K562 (cell line): ENCODE measurements at regions not wholly inside any gene's neighbourhood (a gene's known extent, or its start where the extent isn't known, plus 50 kb on each side); places are given as distances from the start of the nearest gene placed in this dataset.

Experiments used
- ATAC-seq: fragments of 200-7000 bp; cut with Tn5 transposase; 3 replicates; pipeline ENCODE4 v1.9.1; 2020; ENCODE audit warnings: moderate library complexity
- BruUV-seq: library from RNA; stranded (reverse); fragments of 400-500 nt; replicated peaks from 2 replicates; lab custom pipeline; 2021; lab: Mats Ljungman, UMichigan
- CTCF ChIA-PET: fragments of 300-600 bp; formaldehyde crosslinking; extraction: SDS; loops from one replicate; lab custom pipeline; 2021; ENCODE audit warnings: low intra/inter-chr PET ratio; lab: Yijun Ruan, JAX
- POLR2A ChIA-PET: fragments of 300-600, 350-650 bp; sonication (Branson Sonifier 250); formaldehyde crosslinking; extraction: SDS; loops from one replicate; lab custom pipeline; 2021; ENCODE audit warnings: antibody characterized with exemption, inconsistent platforms; lab: Yijun Ruan, JAX
- DNase-seq, 4 experiments: peaks; one replicate each; pipeline versions ENCODE4 v3.0.0 to v3.0.0-alpha.2; 2011 to 2018; ENCODE audit warnings: low spot score in 3 of 4, mixed read lengths in 3 of 4; ENCODE audit errors: extremely low read depth in 1 of 4
- FAIRE-seq: peaks from 2 replicates; lab custom pipeline; 2011; peaks lifted over from hg19 to GRCh38; lab: Jason Lieb, UNC
- H2AFZ ChIP-seq: 2 replicates; pipeline ENCODE4 v1.6.0; 2011; ENCODE audit warnings: low read depth, low read length, control low read depth, inconsistent platforms
- H3K27ac ChIP-seq: fragments of 200-600 bp; 3 replicates; pipeline ENCODE4 v1.8.0; 2011; ENCODE audit warnings: low read depth, mild to moderate bottlenecking, control low read depth, inconsistent platforms, low read length, moderate library complexity, mixed read lengths; ENCODE audit errors: extremely low read depth
- H3K27me3 ChIP-seq, 2 experiments: fragments of 300-600 bp in 1 of 2; 2 replicates in 1 of 2; 3 replicates in 1 of 2; pipeline versions ENCODE4 v1.6.0 to v1.8.0; 2011; ENCODE audit warnings: inconsistent platforms in 2 of 2, low read length in 2 of 2, mild to moderate bottlenecking in 1 of 2, mixed read lengths in 1 of 2, moderate library complexity in 1 of 2; ENCODE audit not compliant: control insufficient read depth in 2 of 2, insufficient read depth in 2 of 2
- H3K36me3 ChIP-seq: fragments of 300-600 bp; 3 replicates; pipeline ENCODE4 v1.8.0; 2011; ENCODE audit warnings: mild to moderate bottlenecking, low read length, inconsistent platforms; ENCODE audit not compliant: control insufficient read depth, insufficient read depth
- H3K4me1 ChIP-seq, 2 experiments: fragments of 200-600 bp in 1 of 2; replicated peaks in 1 of 2; 2 replicates in 1 of 2; 3 replicates in 1 of 2; pipeline versions ENCODE4 v1.5.1 to v1.8.0; 2011; ENCODE audit warnings: inconsistent platforms in 2 of 2, low read length in 2 of 2, mild to moderate bottlenecking in 1 of 2, mixed read lengths in 1 of 2, moderate library complexity in 1 of 2; ENCODE audit not compliant: control insufficient read depth in 2 of 2, insufficient read depth in 2 of 2
- H3K4me2 ChIP-seq: 2 replicates; pipeline ENCODE4 v1.6.1; 2011; ENCODE audit warnings: low read length, control low read depth, inconsistent platforms, mixed read lengths; ENCODE audit not compliant: insufficient read depth
- H3K4me3 ChIP-seq: fragments of 200-600 bp; sonication (generic), shearing (Covaris generic); 2 replicates; pipeline ENCODE4 v1.5.1; 2016; ENCODE audit warnings: control low read depth, inconsistent platforms
- H3K79me2 ChIP-seq: fragments of 200-600 bp; 3 replicates; pipeline ENCODE4 v1.8.0; 2011; ENCODE audit warnings: low read length, inconsistent platforms; ENCODE audit not compliant: control insufficient read depth, insufficient read depth
- H3K9ac ChIP-seq, 2 experiments: 2 replicates each; pipeline versions ENCODE4 v1.6.0 to v1.6.1; 2011; ENCODE audit warnings: low read depth in 2 of 2, low read length in 2 of 2, control low read depth in 1 of 2, inconsistent platforms in 1 of 2, mild to moderate bottlenecking in 1 of 2, mixed read lengths in 1 of 2; ENCODE audit not compliant: insufficient read depth in 1 of 2
- H3K9me1 ChIP-seq: one replicate; pipeline ENCODE4 v1.6.0; 2011; ENCODE audit warnings: inconsistent platforms, mild to moderate bottlenecking, low read length, moderate library complexity; ENCODE audit not compliant: control insufficient read depth, insufficient read depth
- H3K9me3 ChIP-seq: replicated peaks from 2 replicates; pipeline ENCODE4 v1.5.1; 2011; ENCODE audit warnings: low read depth, low read length, inconsistent platforms; ENCODE audit not compliant: control insufficient read depth, insufficient read depth
- H4K20me1 ChIP-seq: replicated peaks from 2 replicates; pipeline ENCODE4 v1.6.1; 2011; ENCODE audit warnings: low read length, inconsistent platforms, mixed read lengths; ENCODE audit not compliant: control insufficient read depth, insufficient read depth
- GTF2F1 ChIP-seq: IDR thresholded peaks from 2 replicates; pipeline ENCODE4 v1.6.1; 2011; ENCODE audit warnings: low read depth, low read length, improper control_type of control experiment
- HMGXB4 ChIP-seq: sonication (generic); formaldehyde crosslinking; IDR thresholded peaks from 2 replicates; pipeline ENCODE4 v1.8.1; 2023; ENCODE audit warnings: mild to moderate bottlenecking, missing genetic modification reagents
- KDM2B ChIP-seq: fragments of 250-450 bp; sonication (Bioruptor Pico); IDR thresholded peaks from 2 replicates; pipeline ENCODE4 v1.8.0; 2021; ENCODE audit warnings: mild to moderate bottlenecking, moderate library complexity
- KLF6 ChIP-seq: fragments of 250-450 bp; sonication (Bioruptor Pico); IDR thresholded peaks from 2 replicates; pipeline ENCODE4 v1.4.0; 2020; ENCODE audit warnings: mild to moderate bottlenecking, moderate library complexity, borderline replicate concordance
- NFIC ChIP-seq: fragments of 450-650 bp; IDR thresholded peaks from 2 replicates; pipeline ENCODE4 v1.6.1; 2017; ENCODE audit warnings: mild to moderate bottlenecking, inconsistent platforms
- POLR2A ChIP-seq: fragments of 450-650 bp; conservative IDR thresholded peaks from 2 replicates; pipeline ENCODE4 v1.6.1; 2016
- PPARD ChIP-seq: fragments of 250-450 bp; sonication (Bioruptor Pico); IDR thresholded peaks from 2 replicates; pipeline ENCODE4 v1.8.0; 2022; ENCODE audit warnings: inconsistent platforms, mild to moderate bottlenecking, moderate library complexity
- SNIP1 ChIP-seq: fragments of 450-650 bp; IDR thresholded peaks from 2 replicates; pipeline ENCODE4 v1.7.1; 2017; ENCODE audit warnings: low read depth, mild to moderate bottlenecking
- SUPT5H ChIP-seq: fragments of 450-650 bp; IDR thresholded peaks from 2 replicates; pipeline ENCODE4 v1.6.1; 2016
- THAP7 ChIP-seq: fragments of 250-450 bp; sonication (Bioruptor Pico); IDR thresholded peaks from 2 replicates; pipeline ENCODE4 v1.5.0; 2021
- ZBTB34 ChIP-seq: fragments of 250-450 bp; sonication (Bioruptor Pico); IDR thresholded peaks from 2 replicates; pipeline ENCODE4 v1.8.0; 2021; ENCODE audit warnings: mild to moderate bottlenecking, moderate library complexity
- ZC3H11A ChIP-seq: IDR thresholded peaks from 2 replicates; pipeline ENCODE4 v1.6.1; 2012; ENCODE audit warnings: low read depth, low read length, improper control_type of control experiment
- ZNF354B ChIP-seq: fragments of 250-450 bp; sonication (Bioruptor Pico); IDR thresholded peaks from 2 replicates; pipeline ENCODE4 v1.4.0; 2020
- ZNF551 ChIP-seq: fragments of 250-450 bp; sonication (Bioruptor Pico); IDR thresholded peaks from 2 replicates; pipeline ENCODE4 v1.5.0; 2021; ENCODE audit warnings: mild to moderate bottlenecking, moderate library complexity
- WGBS: fragments of 100-300 bp; shearing (Covaris generic); methylation state at CpG from one replicate; pipeline ENCODE4 v1.1.6; 2016; ENCODE audit warnings: low coverage, mixed read lengths; ENCODE audit not compliant: insufficient coverage; ENCODE audit errors: missing lambda C conversion rate; 5-methylcytosine and 5-hydroxymethylcytosine counted together
- in situ Hi-C: fragments of 300-500 bp; cut with MboI; formaldehyde crosslinking; loops from 4 replicates; pipeline ENCODE4 v1.15.0; 2018; ENCODE audit warnings: inconsistent platforms, mixed read lengths
- intact Hi-C: fragments of 100-400 bp; cut with micrococcal nuclease; formaldehyde crosslinking; loops from 2 replicates; pipeline ENCODE4 v1.14.2; 2022

DNA sequence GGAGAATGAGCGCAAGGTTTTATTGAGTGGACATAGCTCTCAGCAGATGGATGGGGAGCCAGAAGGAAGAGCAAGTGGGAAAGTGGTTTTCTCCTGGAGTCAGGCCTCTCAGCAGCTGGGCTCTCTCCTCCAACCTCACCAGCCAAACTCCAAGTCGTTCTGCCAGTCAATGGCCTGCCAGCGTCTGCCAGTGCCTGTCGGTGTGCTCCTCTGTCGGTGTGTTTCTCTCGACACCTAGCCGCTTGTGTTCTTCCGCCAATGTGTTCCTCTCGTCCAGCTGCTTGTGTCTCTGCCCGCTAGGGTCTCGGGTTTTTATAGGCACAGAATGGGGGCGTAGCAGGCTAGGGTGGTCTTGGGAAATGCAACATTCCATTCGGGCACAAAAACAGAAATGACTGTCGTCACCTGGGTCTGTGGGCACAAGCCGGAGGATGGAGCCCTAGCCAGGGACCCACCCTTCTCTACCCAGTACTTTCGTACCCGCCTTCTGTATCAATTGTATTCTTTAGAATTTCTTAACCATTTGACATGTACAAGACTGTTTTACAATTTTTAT is 1365.4 kb downstream of the FSCB start:
- intact Hi-C loops (no loop called here), in situ Hi-C loops (no loop called here)
- ATAC-seq (no peak), FAIRE-seq (no peak), DNase-seq (no peak)
- no peaks in the 10 kb centered on the region for H4K20me1 ChIP-seq
- H2AFZ ChIP-seq = no peak overlapping the region
- ChIA-PET POLR2A (no interaction called here), CTCF (no interaction called here)
- TF ChIP-seq THAP7 (CRISPR knock-in tag) = no peak
- no peak for TF ChIP-seq POLR2A
- no peak for TF ChIP-seq PPARD (CRISPR knock-in tag)
- TF ChIP-seq ZNF354B (CRISPR knock-in tag) = no peak
- no peak for TF ChIP-seq SUPT5H
- no peak for TF ChIP-seq SNIP1
- no peak for TF ChIP-seq ZC3H11A
- TF ChIP-seq KDM2B (CRISPR knock-in tag) = no peak
- no peak for TF ChIP-seq GTF2F1
- no peak for TF ChIP-seq ZBTB34 (CRISPR knock-in tag)
- TF ChIP-seq NFIC = no peak
- TF ChIP-seq ZNF551 (CRISPR knock-in tag) = no peak
- no peak for TF ChIP-seq HMGXB4
- no peak for TF ChIP-seq KLF6
- no peak overlapping the region for H3K27ac ChIP-seq
- no TSS peak for BruUV-seq
- H3K9ac ChIP-seq = no peak overlapping the region
- H3K79me2 ChIP-seq = no peaks in the 10 kb centered on the region
- no peaks in the 10 kb centered on the region for H3K36me3 ChIP-seq
- no peaks in the 10 kb centered on the region for H3K9me3 ChIP-seq
- no peaks in the 10 kb centered on the region for H3K4me1 ChIP-seq
- no peaks in the 10 kb centered on the region for H3K9me1 ChIP-seq
- no peak overlapping the region for H3K4me2 ChIP-seq
- 1% methylated on average over 14 of the region's 17 CpGs for WGBS
- no peaks in the 10 kb centered on the region for H3K27me3 ChIP-seq
- no peak overlapping the region for H3K4me3 ChIP-seq
